H1 (cell line): ENCODE measurements at regions not wholly inside any gene's neighbourhood (a gene's known extent, or its start where the extent isn't known, plus 50 kb on each side); places are given as distances from the start of the nearest gene placed in this dataset.

ENCODE experiments used
- CEBPB ChIP-seq: IDR thresholded peaks from 2 replicates; pipeline ENCODE4 v1.6.1; 2012; ENCODE audit warnings: low read depth, low read length
- GABPA ChIP-seq: IDR thresholded peaks from 2 replicates; pipeline ENCODE4 v1.6.1; 2011; ENCODE audit warnings: mild to moderate bottlenecking, low read length, moderate library complexity, borderline replicate concordance; ENCODE audit not compliant: insufficient read depth
- KDM5A ChIP-seq: fragments of 200-600 bp; IDR thresholded peaks from 2 replicates; pipeline ENCODE4 v1.7.1; 2012; ENCODE audit warnings: mild to moderate bottlenecking, low read length, inconsistent platforms, mixed read lengths
- NRF1 ChIP-seq: IDR thresholded peaks from 2 replicates; pipeline ENCODE4 v1.6.1; 2011; ENCODE audit warnings: mild to moderate bottlenecking, low read depth, low read length, improper control_type of control experiment
- TF ChIP-seq, protein P1 (sequence below): IDR thresholded peaks from 2 replicates; pipeline ENCODE4 v1.6.1; 2012; ENCODE audit warnings: inconsistent platforms

- TF ChIP-seq NRF1: no peak
- TF ChIP-seq CEBPB: no peak
- no peak for TF ChIP-seq KDM5A
- TF ChIP-seq, protein P1, sequence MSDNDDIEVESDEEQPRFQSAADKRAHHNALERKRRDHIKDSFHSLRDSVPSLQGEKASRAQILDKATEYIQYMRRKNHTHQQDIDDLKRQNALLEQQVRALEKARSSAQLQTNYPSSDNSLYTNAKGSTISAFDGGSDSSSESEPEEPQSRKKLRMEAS: no peak
- TF ChIP-seq GABPA: no peak
Observed at GRCh38 chr16:6247775-6248174, 1084.9 kb upstream of the RBFOX1 start.
